ENCODE measurements at regions not wholly inside any gene's neighbourhood (a gene's known extent, or its start where the extent isn't known, plus 50 kb on each side); places are given as distances from the start of the nearest gene placed in this dataset.

- H3K79me2 ChIP-seq (ENCODE audit: insufficient read depth, low read length): no peaks in the 10 kb centered on the region
- no peak overlapping the region for H3K4me2 ChIP-seq (ENCODE audit: low read length)
- H3F3A ChIP-seq (ENCODE audit: insufficient read depth, low read length): no peaks in the 10 kb centered on the region
- H3K27me3 ChIP-seq (ENCODE audit: insufficient read depth, low read length): no peaks in the 10 kb centered on the region
- no peak overlapping the region for H3K9ac ChIP-seq (ENCODE audit: low read length)
- no peak overlapping the region for H3K4me3 ChIP-seq (ENCODE audit: low read depth, low read length, poor library complexity, severe bottlenecking)
- H2AFZ ChIP-seq (ENCODE audit: low read length): no peak overlapping the region
- H3K9me3 ChIP-seq (ENCODE audit: low read length): no peaks in the 10 kb centered on the region
- H3K9me2 ChIP-seq (ENCODE audit: low read depth, low read length): no peaks in the 10 kb centered on the region
- H3K4me1 ChIP-seq (ENCODE audit: insufficient read depth, low read length, severe bottlenecking): no peaks in the 10 kb centered on the region
- H3K36me3 ChIP-seq (ENCODE audit: insufficient read depth, low read length): no peaks in the 10 kb centered on the region
- H3K27ac ChIP-seq (ENCODE audit: low read depth, low read length, poor library complexity, severe bottlenecking): no peak overlapping the region
- H4K20me1 ChIP-seq (ENCODE audit: insufficient read depth, low read length): no peaks in the 10 kb centered on the region
- TF ChIP-seq EZH2 (IDR thresholded peaks at IDR 0.05; ENCODE audit: borderline replicate concordance, low read length) (no peak), CTCF (IDR thresholded peaks at IDR 0.05; ENCODE audit: low read length) (no peak)
Measured at GRCh38 chr1:79364896-79365295, 358.4 kb upstream of the ADGRL4 start.

GRCh38 chr1:79363430-79363829 lies 356.9 kb upstream of the ADGRL4 start:
- Histone ChIP-seq H3K9me3 (ENCODE audit: low read length) (no peaks in the 10 kb centered on the region), H3K36me3 (ENCODE audit: insufficient read depth, low read length) (no peaks in the 10 kb centered on the region), H3F3A (ENCODE audit: insufficient read depth, low read length) (no peaks in the 10 kb centered on the region), H3K79me2 (ENCODE audit: insufficient read depth, low read length) (no peaks in the 10 kb centered on the region), H3K9ac (ENCODE audit: low read length) (no peak overlapping the region), H2AFZ (ENCODE audit: low read length) (no peak overlapping the region), H3K4me3 (ENCODE audit: low read depth, low read length, poor library complexity, severe bottlenecking) (no peak overlapping the region), H3K9me2 (ENCODE audit: low read depth, low read length) (no peaks in the 10 kb centered on the region), H3K4me1 (ENCODE audit: insufficient read depth, low read length, severe bottlenecking) (no peaks in the 10 kb centered on the region), H4K20me1 (ENCODE audit: insufficient read depth, low read length) (no peaks in the 10 kb centered on the region), H3K27me3 (ENCODE audit: insufficient read depth, low read length) (no peaks in the 10 kb centered on the region), H3K27ac (ENCODE audit: low read depth, low read length, poor library complexity, severe bottlenecking) (no peak overlapping the region), H3K4me2 (ENCODE audit: low read length) (no peak overlapping the region)
- TF ChIP-seq EZH2 (IDR thresholded peaks at IDR 0.05; ENCODE audit: borderline replicate concordance, low read length) (no peak), CTCF (IDR thresholded peaks at IDR 0.05; ENCODE audit: low read length) (no peak)

GRCh38 chr1:79362470-79362869 lies 355.9 kb upstream of the ADGRL4 start:
- H3F3A ChIP-seq (ENCODE audit: insufficient read depth, low read length): no peaks in the 10 kb centered on the region
- no peaks in the 10 kb centered on the region for H3K27me3 ChIP-seq (ENCODE audit: insufficient read depth, low read length)
- H4K20me1 ChIP-seq (ENCODE audit: insufficient read depth, low read length): no peaks in the 10 kb centered on the region
- no peak overlapping the region for H3K4me3 ChIP-seq (ENCODE audit: low read depth, low read length, poor library complexity, severe bottlenecking)
- H3K79me2 ChIP-seq (ENCODE audit: insufficient read depth, low read length): no peaks in the 10 kb centered on the region
- H3K9me2 ChIP-seq (ENCODE audit: low read depth, low read length): no peaks in the 10 kb centered on the region
- H3K9ac ChIP-seq (ENCODE audit: low read length): no peak overlapping the region
- no peaks in the 10 kb centered on the region for H3K4me1 ChIP-seq (ENCODE audit: insufficient read depth, low read length, severe bottlenecking)
- no peak overlapping the region for H3K27ac ChIP-seq (ENCODE audit: low read depth, low read length, poor library complexity, severe bottlenecking)
- H3K36me3 ChIP-seq (ENCODE audit: insufficient read depth, low read length): no peaks in the 10 kb centered on the region
- no peaks in the 10 kb centered on the region for H3K9me3 ChIP-seq (ENCODE audit: low read length)
- TF ChIP-seq EZH2 (IDR thresholded peaks at IDR 0.05; ENCODE audit: borderline replicate concordance, low read length) (no peak), CTCF (IDR thresholded peaks at IDR 0.05; ENCODE audit: low read length) (no peak)
- H3K4me2 ChIP-seq (ENCODE audit: low read length): no peak overlapping the region
- H2AFZ ChIP-seq (ENCODE audit: low read length): no peak overlapping the region
